OCI-LY7 (cell line): ENCODE measurements at regions not wholly inside any gene's neighbourhood (a gene's known extent, or its start where the extent isn't known, plus 50 kb on each side); places are given as distances from the start of the nearest gene placed in this dataset.

Source experiments
- BruUV-seq: library from RNA; stranded (reverse); fragments of 400-500 nt; replicated peaks from 2 replicates; lab custom pipeline; 2021; lab: Mats Ljungman, UMichigan
- CTCF ChIA-PET: fragments of 300-600 bp; sonication (Branson Sonifier 250); formaldehyde crosslinking; loops from one replicate; lab custom pipeline; 2022; ENCODE audit warnings: antibody characterized with exemption; ENCODE audit not compliant: unreplicated experiment; lab: Charles Lee
- POLR2A ChIA-PET: fragments of 300-600 bp; sonication (Branson Sonifier 250); formaldehyde crosslinking; loops from one replicate; lab custom pipeline; 2022; ENCODE audit warnings: antibody characterized with exemption; lab: Charles Lee
- DNase-seq: peaks from one replicate; pipeline ENCODE4 v3.0.0-alpha.2; 2015; ENCODE audit warnings: low spot score
- H2AFZ ChIP-seq: fragments of 200-600 bp; sonication (generic), shearing (Covaris generic); 2 replicates; pipeline ENCODE4 v1.6.1; 2014; ENCODE audit warnings: mild to moderate bottlenecking, antibody characterized with exemption, low read length, moderate library complexity
- H3K27ac ChIP-seq: fragments of 200-600 bp; sonication (generic); 2 replicates; pipeline ENCODE4 v1.5.1; 2014; ENCODE audit warnings: mixed run types, low read depth, mild to moderate bottlenecking, moderate library complexity, low read length, inconsistent platforms; ENCODE audit not compliant: poor library complexity, severe bottlenecking
- H3K36me3 ChIP-seq: fragments of 200-600 bp; sonication (generic); 2 replicates; pipeline ENCODE4 v1.6.1; 2014; ENCODE audit warnings: mild to moderate bottlenecking, antibody characterized with exemption, low read length, moderate library complexity, mixed read lengths; ENCODE audit not compliant: insufficient read depth
- H3K4me1 ChIP-seq: fragments of 200-600 bp; sonication (generic); 2 replicates; pipeline ENCODE4 v1.5.1; 2014; ENCODE audit warnings: mild to moderate bottlenecking, low read length; ENCODE audit not compliant: insufficient read depth, poor library complexity, severe bottlenecking
- H3K4me2 ChIP-seq: fragments of 200-600 bp; sonication (generic); 2 replicates; pipeline ENCODE4 v1.6.1; 2014; ENCODE audit warnings: mild to moderate bottlenecking, low read length
- H3K4me3 ChIP-seq: fragments of 200-600 bp; sonication (generic); 2 replicates; pipeline ENCODE4 v1.5.1; 2014; ENCODE audit warnings: mild to moderate bottlenecking, low read depth, low read length; ENCODE audit not compliant: poor library complexity, severe bottlenecking
- H3K79me2 ChIP-seq: fragments of 200-600 bp; sonication (generic); 2 replicates; pipeline ENCODE4 v1.6.1; 2016; ENCODE audit warnings: low read depth, mild to moderate bottlenecking, low read length, moderate library complexity, mixed read lengths; ENCODE audit not compliant: insufficient read depth
- H3K9me2 ChIP-seq: fragments of 200-600 bp; sonication (generic); 2 replicates; pipeline ENCODE4 v1.6.1; 2016; ENCODE audit warnings: mild to moderate bottlenecking, low read length, mixed read lengths; ENCODE audit not compliant: insufficient read depth
- H3K9me3 ChIP-seq: fragments of 200-600 bp; sonication (generic); 2 replicates; pipeline ENCODE4 v1.6.1; 2014; ENCODE audit warnings: mild to moderate bottlenecking, mixed run types, low read length, mixed read lengths
- H4K20me1 ChIP-seq: fragments of 200-600 bp; sonication (generic); 2 replicates; pipeline ENCODE4 v1.6.1; 2014; ENCODE audit warnings: mild to moderate bottlenecking, antibody characterized with exemption, low read length, moderate library complexity, mixed read lengths; ENCODE audit not compliant: insufficient read depth
- CTCF ChIP-seq: fragments of 200-600 bp; sonication (generic); conservative IDR thresholded peaks from 2 replicates; pipeline ENCODE4 v1.5.1; 2014; ENCODE audit warnings: mild to moderate bottlenecking, antibody characterized with exemption, low read length, moderate library complexity, mixed read lengths
- EZH2phosphoT487 ChIP-seq: fragments of 200-600 bp; sonication (generic); IDR thresholded peaks from 2 replicates; pipeline ENCODE4 v1.6.1; 2018; ENCODE audit warnings: low read depth, borderline replicate concordance, mild to moderate bottlenecking, mixed run types, antibody characterized with exemption, low read length, moderate library complexity, mixed read lengths
- intact Hi-C: fragments of 100-400 bp; cut with micrococcal nuclease; formaldehyde crosslinking; loops from one replicate; pipeline ENCODE4 v1.10.0; 2022; ENCODE audit not compliant: unreplicated experiment

DNA sequence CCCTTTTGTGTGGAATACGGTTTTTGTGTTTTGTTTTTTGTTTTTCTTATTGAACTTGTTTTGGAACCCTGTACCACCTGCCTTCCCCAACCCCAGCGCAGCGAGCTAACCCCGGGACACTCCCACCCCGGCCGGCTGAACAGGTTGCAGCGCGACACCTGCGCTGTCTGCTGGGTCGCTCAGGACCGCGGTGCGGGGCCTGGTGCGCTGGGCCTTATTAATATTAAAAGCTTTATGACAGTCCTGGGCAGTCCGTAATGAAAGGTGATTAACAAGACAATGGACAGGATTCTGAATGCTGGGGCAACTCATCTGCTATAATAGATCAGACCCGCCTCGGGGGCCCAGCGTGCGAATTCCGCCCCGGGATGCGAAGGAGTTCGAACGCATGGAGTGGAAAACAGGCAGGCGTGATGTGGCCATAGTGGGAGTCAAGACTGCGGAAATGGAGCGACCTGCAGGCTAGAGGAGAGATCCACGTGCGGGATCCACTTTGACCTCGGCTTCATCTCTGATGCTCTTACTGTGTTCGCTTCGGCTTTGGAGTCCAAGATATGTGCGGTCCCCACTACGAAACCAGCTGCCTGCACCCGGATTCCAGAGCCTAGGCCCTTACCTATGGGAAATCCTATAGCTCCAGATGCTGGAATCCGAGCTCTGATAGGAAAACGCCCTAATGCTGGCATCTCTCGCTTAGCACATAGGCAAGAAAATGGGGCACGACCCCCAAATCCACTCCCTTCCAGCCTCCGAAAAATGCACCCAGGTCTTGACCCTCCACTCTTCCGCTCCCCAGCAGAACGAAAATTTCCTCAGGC lies 69.0 kb upstream of the TMEM33 start:
- no TSS peak for BruUV-seq
- Histone ChIP-seq H3K4me2 (no peak overlapping the region), H3K9me2 (no peaks in the 10 kb centered on the region), H3K4me1 (no peaks in the 10 kb centered on the region), H3K27ac (no peak overlapping the region), H3K4me3 (no peak overlapping the region), H3K79me2 (no peaks in the 10 kb centered on the region), H2AFZ (no peak overlapping the region), H4K20me1 (no peaks in the 10 kb centered on the region), H3K36me3 (no peaks in the 10 kb centered on the region), H3K9me3 (no peaks in the 10 kb centered on the region)
- intact Hi-C loops = no loop called here
- CTCF ChIA-PET = no interaction called here
- POLR2A ChIA-PET = interaction anchor here (0.5 kb wide), 1 partner anchor 1767 kb away, joined by 3 read pairs; no protein-coding TSS in a partner anchor
- DNase-seq = no peak
- TF ChIP-seq EZH2phosphoT487 (no peak), CTCF (no peak)

GRCh38 chr4:41865306-41865980 lies 69.8 kb upstream of the TMEM33 start:
- Histone ChIP-seq H3K9me3 (no peaks in the 10 kb centered on the region), H4K20me1 (no peaks in the 10 kb centered on the region), H3K4me3 (no peak overlapping the region), H3K9me2 (no peaks in the 10 kb centered on the region), H3K27ac (no peak overlapping the region), H3K4me1 (no peaks in the 10 kb centered on the region), H3K36me3 (no peaks in the 10 kb centered on the region), H3K4me2 (no peak overlapping the region), H2AFZ (no peak overlapping the region), H3K79me2 (no peaks in the 10 kb centered on the region)
- ChIA-PET POLR2A (no interaction called here), CTCF (no interaction called here)
- no peak for TF ChIP-seq CTCF
- TF ChIP-seq EZH2phosphoT487 = no peak
- no TSS peak for BruUV-seq
- intact Hi-C loops = no loop called here
- no peak for DNase-seq

DNA sequence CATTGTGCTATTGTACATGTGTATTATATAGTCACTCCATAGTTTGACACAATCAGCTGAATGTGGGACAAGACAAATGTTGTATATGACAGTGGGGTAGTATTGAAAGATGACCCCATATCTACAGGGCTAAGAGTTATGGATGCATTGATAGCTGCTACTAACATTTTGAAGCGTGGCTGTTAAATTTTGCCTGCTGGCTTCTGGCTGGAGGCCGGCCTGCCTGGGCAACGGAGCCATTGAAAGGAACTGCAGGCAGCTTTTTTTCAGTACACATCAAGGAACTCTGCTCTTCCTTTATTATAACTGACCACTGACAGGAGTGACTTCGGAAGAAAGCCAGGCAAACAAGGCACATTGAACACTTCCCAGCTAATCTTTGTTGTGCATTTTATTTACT lies 76.1 kb upstream of the TMEM33 start:
- no TSS peak for BruUV-seq
- POLR2A ChIA-PET = interaction anchor here (0.6 kb wide), 1 partner anchor 575 kb away, joined by 3 read pairs; no protein-coding TSS in a partner anchor
- Histone ChIP-seq H3K27ac (no peak overlapping the region), H3K4me1 (no peaks in the 10 kb centered on the region), H4K20me1 (no peaks in the 10 kb centered on the region), H3K79me2 (no peaks in the 10 kb centered on the region), H3K36me3 (no peaks in the 10 kb centered on the region), H3K9me3 (no peaks in the 10 kb centered on the region), H3K4me3 (no peak overlapping the region), H3K4me2 (no peak overlapping the region), H3K9me2 (no peaks in the 10 kb centered on the region), H2AFZ (no peak overlapping the region)
- intact Hi-C loops = no loop called here
- TF ChIP-seq EZH2phosphoT487 = no peak
- no peak for TF ChIP-seq CTCF
- DNase-seq = no peak
- CTCF ChIA-PET = no interaction called here
